HFFc6 (cell line): ENCODE measurements at regions not wholly inside any gene's neighbourhood (a gene's known extent, or its start where the extent isn't known, plus 50 kb on each side); places are given as distances from the start of the nearest gene placed in this dataset.

Experiments
- DNase-seq: peaks from one replicate; pipeline ENCODE4 v3.0.0-alpha.2; 2018
- H3K27ac Mint-ChIP-seq: 2 replicates; pipeline ENCODE4 v1.8.0; 2020; ENCODE audit warnings: mild to moderate bottlenecking, mixed read lengths
- H3K27me3 Mint-ChIP-seq: 2 replicates; pipeline ENCODE4 v1.8.0; 2021; ENCODE audit warnings: mild to moderate bottlenecking, moderate library complexity, mixed read lengths; ENCODE audit not compliant: insufficient read depth
- H3K36me3 Mint-ChIP-seq: 2 replicates; pipeline ENCODE4 v1.8.0; 2021; ENCODE audit warnings: low read depth, mixed read lengths
- H3K4me1 Mint-ChIP-seq: 2 replicates; pipeline ENCODE4 v1.8.0; 2020; ENCODE audit warnings: low read depth, mixed read lengths
- H3K4me3 Mint-ChIP-seq: 2 replicates; pipeline ENCODE4 v1.8.0; 2020; ENCODE audit warnings: mild to moderate bottlenecking, moderate library complexity, mixed read lengths
- H3K9me3 Mint-ChIP-seq: 2 replicates; pipeline ENCODE4 v1.8.0; 2020; ENCODE audit warnings: mild to moderate bottlenecking, mixed read lengths
- CTCF ChIP-seq: fragments of 200-600 bp; sonication (generic); IDR thresholded peaks from 2 replicates; pipeline ENCODE4 v1.5.0; 2021; ENCODE audit warnings: antibody characterized with exemption, mild to moderate bottlenecking

- DNase-seq: peak; percentile 67
- H3K36me3 Mint-ChIP-seq: no peaks in the 10 kb centered on the region
- peak overlapping the region; percentile 98 for H3K27ac Mint-ChIP-seq
- H3K27me3 Mint-ChIP-seq: no peaks in the 10 kb centered on the region
- peaks cover 43% of the 10 kb centered on the region for H3K4me1 Mint-ChIP-seq
- peak overlapping the region; percentile 93 for H3K4me3 Mint-ChIP-seq
- H3K9me3 Mint-ChIP-seq: peaks cover 9% of the 10 kb centered on the region
- no peak for TF ChIP-seq CTCF
Measured at GRCh38 chr18:76564117-76564516, 69.1 kb upstream of the ZNF516 start.

- Mint-ChIP-seq H3K9me3 (peaks cover 9% of the 10 kb centered on the region), H3K4me3 (no peak overlapping the region), H3K27me3 (no peaks in the 10 kb centered on the region; the same call in 1 of the 2 replicates), H3K27ac (no peak overlapping the region), H3K4me1 (peaks cover 51% of the 10 kb centered on the region), H3K36me3 (no peaks in the 10 kb centered on the region)
- no peak for TF ChIP-seq CTCF
- DNase-seq: no peak
Measured at GRCh38 chr18:76562286-76563122, 67.5 kb upstream of the ZNF516 start.

- TF ChIP-seq CTCF: no peak
- no peak overlapping the region for H3K4me3 Mint-ChIP-seq
- peak; percentile 6 for DNase-seq
Measured at GRCh38 chr18:76558881-76559667, 64.0 kb upstream of the ZNF516 start.

GRCh38 chr18:76557026-76557575, 62.1 kb upstream of the ZNF516 start:
- no peak for TF ChIP-seq CTCF
- DNase-seq: no peak
- Mint-ChIP-seq H3K9me3 (no peaks in the 10 kb centered on the region), H3K4me3 (no peak overlapping the region), H3K27ac (no peak overlapping the region), H3K27me3 (no peaks in the 10 kb centered on the region; the same call in 1 of the 2 replicates), H3K4me1 (peaks cover 30% of the 10 kb centered on the region), H3K36me3 (no peaks in the 10 kb centered on the region)

More at GRCh38 chr18:76558881-76559667, 64.0 kb upstream of the ZNF516 start:
- Mint-ChIP-seq H3K9me3 (peaks cover 6% of the 10 kb centered on the region), H3K4me1 (peaks cover 28% of the 10 kb centered on the region), H3K27ac (no peak overlapping the region), H3K36me3 (no peaks in the 10 kb centered on the region), H3K27me3 (no peaks in the 10 kb centered on the region; the same call in 1 of the 2 replicates)

- Mint-ChIP-seq H3K9me3 (no peaks in the 10 kb centered on the region), H3K27me3 (no peaks in the 10 kb centered on the region; the same call in 1 of the 2 replicates), H3K27ac (no peak overlapping the region; the same call in 1 of the 2 replicates), H3K4me3 (no peak overlapping the region), H3K36me3 (no peaks in the 10 kb centered on the region), H3K4me1 (peaks cover 30% of the 10 kb centered on the region)
- no peak for DNase-seq
- no peak for TF ChIP-seq CTCF
Measured at GRCh38 chr18:76554547-76555222, 59.6 kb upstream of the ZNF516 start.
